SK-N-SH (cell line): ENCODE measurements at regions not wholly inside any gene's neighbourhood (a gene's known extent, or its start where the extent isn't known, plus 50 kb on each side); places are given as distances from the start of the nearest gene placed in this dataset.

Experiments used
- CTCF ChIA-PET: fragments of 300-600, 350-600 bp; formaldehyde crosslinking; extraction: SDS; loops from one replicate; lab custom pipeline; 2021; lab: Yijun Ruan, JAX
- POLR2A ChIA-PET: fragments of 350-600 bp; sonication (Branson Sonifier 250); formaldehyde crosslinking; extraction: SDS; loops from one replicate; lab custom pipeline; 2020; ENCODE audit warnings: antibody characterized with exemption, inconsistent platforms; lab: Yijun Ruan, JAX
- DNase-seq: peaks from one replicate; pipeline ENCODE4 v3.0.0; 2012
- H2AFZ ChIP-seq: fragments of 200-600 bp; sonication (generic); 2 replicates; pipeline ENCODE4 v1.8.1; 2016; ENCODE audit warnings: antibody characterized with exemption, mild to moderate bottlenecking, low read depth
- H3F3A ChIP-seq: fragments of 200-600 bp; sonication (generic); replicated peaks from 2 replicates; pipeline ENCODE3; 2016; ENCODE audit warnings: antibody characterized with exemption, mild to moderate bottlenecking; ENCODE audit not compliant: insufficient read depth
- H3K27ac ChIP-seq, 2 experiments: fragments of 200-500 bp in 1 of 2; fragments of 200-600 bp in 1 of 2; sonication (Bioruptor generic) in 1 of 2; sonication (generic), shearing (Covaris generic) in 1 of 2; 2 replicates each; pipeline versions ENCODE4 v1.5.1 to v1.6.1; 2014 to 2016; ENCODE audit warnings: low read depth in 2 of 2, inconsistent platforms in 1 of 2, low read length in 1 of 2, mild to moderate bottlenecking in 1 of 2, mixed read lengths in 1 of 2
- H3K27me3 ChIP-seq: fragments of 200-600 bp; sonication (generic), shearing (Covaris generic); 2 replicates; pipeline ENCODE4 v1.6.1; 2016; ENCODE audit warnings: mixed run types; ENCODE audit not compliant: insufficient read depth
- H3K36me3 ChIP-seq, 2 experiments: fragments of 200-500 bp in 1 of 2; fragments of 200-600 bp in 1 of 2; sonication (Bioruptor generic) in 1 of 2; sonication (generic) in 1 of 2; replicated peaks in 1 of 2; 2 replicates each; pipeline versions ENCODE3 to v1.5.1; 2014 to 2016; ENCODE audit warnings: low read length in 1 of 2, mild to moderate bottlenecking in 1 of 2; ENCODE audit not compliant: insufficient read depth in 2 of 2, control insufficient read depth in 1 of 2
- H3K4me1 ChIP-seq, 2 experiments: fragments of 200-500 bp in 1 of 2; fragments of 200-600 bp in 1 of 2; sonication (Bioruptor generic) in 1 of 2; sonication (generic), shearing (Covaris generic) in 1 of 2; 2 replicates each; pipeline versions ENCODE4 v1.5.1 to v1.6.1; 2014 to 2016; ENCODE audit warnings: low read depth in 1 of 2, low read length in 1 of 2, mixed run types in 1 of 2; ENCODE audit not compliant: insufficient read depth in 2 of 2, control insufficient read depth in 1 of 2
- H3K4me2 ChIP-seq: fragments of 200-600 bp; sonication (generic), shearing (Covaris generic); 2 replicates; pipeline ENCODE4 v1.6.1; 2017; ENCODE audit warnings: mixed run types
- H3K4me3 ChIP-seq, 2 experiments: fragments of 200-500 bp in 1 of 2; fragments of 200-600 bp in 1 of 2; sonication (Bioruptor generic) in 1 of 2; sonication (generic), shearing (Covaris generic) in 1 of 2; 2 replicates each; pipeline versions ENCODE4 v1.5.1 to v1.8.1; 2014 to 2016; ENCODE audit warnings: low read depth in 2 of 2, inconsistent platforms in 1 of 2, low read length in 1 of 2, mild to moderate bottlenecking in 1 of 2, mixed read lengths in 1 of 2, moderate library complexity in 1 of 2
- H3K79me2 ChIP-seq: fragments of 200-600 bp; sonication (generic); 2 replicates; pipeline ENCODE4 v1.8.1; 2017; ENCODE audit warnings: mild to moderate bottlenecking; ENCODE audit not compliant: insufficient read depth
- H3K9ac ChIP-seq: fragments of 200-600 bp; sonication (generic); 2 replicates; pipeline ENCODE4 v1.6.1; 2017; ENCODE audit warnings: mixed run types
- H3K9me2 ChIP-seq: fragments of 200-600 bp; sonication (generic); 2 replicates; pipeline ENCODE4 v1.6.1; 2017; ENCODE audit warnings: mixed run types
- H3K9me3 ChIP-seq: fragments of 200-600 bp; sonication (generic); 2 replicates; pipeline ENCODE4 v1.6.1; 2017; ENCODE audit warnings: mixed run types, mild to moderate bottlenecking, moderate library complexity
- H4K20me1 ChIP-seq: fragments of 200-600 bp; sonication (generic); 2 replicates; pipeline ENCODE4 v1.6.1; 2017; ENCODE audit warnings: mild to moderate bottlenecking, mixed run types; ENCODE audit not compliant: insufficient read depth
- ELF1 ChIP-seq: IDR thresholded peaks from 2 replicates; pipeline ENCODE4 v1.4.0; 2012
- EZH2phosphoT487 ChIP-seq: fragments of 200-600 bp; sonication (generic); IDR thresholded peaks from 2 replicates; pipeline ENCODE4 v1.6.1; 2017; ENCODE audit warnings: low read depth, mixed run types, mild to moderate bottlenecking, antibody characterized with exemption, moderate library complexity, borderline replicate concordance
- FOSL2 ChIP-seq: IDR thresholded peaks from 2 replicates; pipeline ENCODE4 v1.4.0; 2012; ENCODE audit warnings: low read depth, mild to moderate bottlenecking, moderate library complexity, borderline replicate concordance
- FOXJ3 ChIP-seq: sonication (generic); formaldehyde crosslinking; IDR thresholded peaks from 2 replicates; pipeline ENCODE4 v1.5.1; 2020; ENCODE audit warnings: mild to moderate bottlenecking, missing genetic modification reagents
- FOXM1 ChIP-seq: IDR thresholded peaks from 2 replicates; pipeline ENCODE4 v1.4.0; 2012; ENCODE audit warnings: low read depth, mild to moderate bottlenecking
- GABPA ChIP-seq: IDR thresholded peaks from 2 replicates; pipeline ENCODE4 v1.4.0; 2012; ENCODE audit warnings: low read depth, mild to moderate bottlenecking
- NFIC ChIP-seq: IDR thresholded peaks from 2 replicates; pipeline ENCODE4 v1.4.0; 2012; ENCODE audit warnings: borderline replicate concordance
- POLR2AphosphoS5 ChIP-seq: IDR thresholded peaks from 2 replicates; pipeline ENCODE4 v1.6.1; 2012; ENCODE audit warnings: low read depth, low read length
- RCOR1 ChIP-seq: fragments of 150-350 bp; IDR thresholded peaks from 2 replicates; pipeline ENCODE4 v1.6.1; 2017; ENCODE audit warnings: antibody characterized with exemption, low read length
- RFX5 ChIP-seq: IDR thresholded peaks from 2 replicates; pipeline ENCODE4 v1.6.1; 2012; ENCODE audit warnings: mild to moderate bottlenecking, improper control_type of control experiment, low read length
- RXRA ChIP-seq: IDR thresholded peaks from 2 replicates; pipeline ENCODE4 v1.4.0; 2012; ENCODE audit warnings: low read depth, mild to moderate bottlenecking, borderline replicate concordance
- SIN3A ChIP-seq: IDR thresholded peaks from 2 replicates; pipeline ENCODE4 v1.6.1; 2012; ENCODE audit warnings: low read depth, mild to moderate bottlenecking, low read length, moderate library complexity, borderline replicate concordance
- TAF1 ChIP-seq: IDR thresholded peaks from 2 replicates; pipeline ENCODE4 v1.6.1; 2012; ENCODE audit warnings: low read depth, mild to moderate bottlenecking, low read length, moderate library complexity, borderline replicate concordance
- USF2 ChIP-seq: fragments of 150-350 bp; IDR thresholded peaks from 2 replicates; pipeline ENCODE4 v1.6.1; 2017; ENCODE audit warnings: antibody characterized with exemption, low read length, low read depth, borderline replicate concordance
- WGBS: methylation state at CpG from one replicate; pipeline ENCODE4 v1.1.6; 2017; ENCODE audit warnings: low lambda C conversion rate; 5-methylcytosine and 5-hydroxymethylcytosine counted together
- TF ChIP-seq, protein P1 (sequence below): fragments of 150-350 bp; IDR thresholded peaks from 2 replicates; pipeline ENCODE4 v1.6.1; 2016; ENCODE audit warnings: mild to moderate bottlenecking, low read depth, low read length
- TF ChIP-seq, protein P2 (sequence below): IDR thresholded peaks from 2 replicates; pipeline ENCODE4 v1.4.0; 2012; ENCODE audit warnings: low read depth, borderline replicate concordance

GRCh38 chr5:51273021-51273420 lies 110.2 kb upstream of the ISL1 start:
- no peak for TF ChIP-seq USF2
- TF ChIP-seq ELF1 = no peak
- TF ChIP-seq, protein P1, sequence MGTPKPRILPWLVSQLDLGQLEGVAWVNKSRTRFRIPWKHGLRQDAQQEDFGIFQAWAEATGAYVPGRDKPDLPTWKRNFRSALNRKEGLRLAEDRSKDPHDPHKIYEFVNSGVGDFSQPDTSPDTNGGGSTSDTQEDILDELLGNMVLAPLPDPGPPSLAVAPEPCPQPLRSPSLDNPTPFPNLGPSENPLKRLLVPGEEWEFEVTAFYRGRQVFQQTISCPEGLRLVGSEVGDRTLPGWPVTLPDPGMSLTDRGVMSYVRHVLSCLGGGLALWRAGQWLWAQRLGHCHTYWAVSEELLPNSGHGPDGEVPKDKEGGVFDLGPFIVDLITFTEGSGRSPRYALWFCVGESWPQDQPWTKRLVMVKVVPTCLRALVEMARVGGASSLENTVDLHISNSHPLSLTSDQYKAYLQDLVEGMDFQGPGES = no peak
- TF ChIP-seq RCOR1 = no peak
- TF ChIP-seq FOXJ3 (CRISPR knock-in tag) = no peak
- TF ChIP-seq POLR2AphosphoS5 = no peak
- no peak for TF ChIP-seq FOSL2
- no peak for TF ChIP-seq RXRA
- TF ChIP-seq FOXM1 = no peak
- TF ChIP-seq, all 33 proteins: peak for 0
- no peak overlapping the region for H3K4me2 ChIP-seq
- ChIA-PET POLR2A (no interaction called here), CTCF (no interaction called here)
- no peaks in the 10 kb centered on the region for H3K4me1 ChIP-seq
- H3K36me3 ChIP-seq = no peaks in the 10 kb centered on the region
- H3K4me3 ChIP-seq = no peak overlapping the region
- no peaks in the 10 kb centered on the region for H3K9me3 ChIP-seq
- no peak overlapping the region for H2AFZ ChIP-seq
- H3F3A ChIP-seq = no peaks in the 10 kb centered on the region
- no peak overlapping the region for H3K27ac ChIP-seq
- no peaks in the 10 kb centered on the region for H3K79me2 ChIP-seq
- no peak for DNase-seq
- no peaks in the 10 kb centered on the region for H3K9me2 ChIP-seq
- H4K20me1 ChIP-seq = no peaks in the 10 kb centered on the region
- no peak overlapping the region for H3K9ac ChIP-seq
- H3K27me3 ChIP-seq = no peaks in the 10 kb centered on the region
- WGBS = 31% methylated on average over 3 of the region's 3 CpGs

- H3K4me3 ChIP-seq = no peak overlapping the region
- no peaks in the 10 kb centered on the region for H3K9me2 ChIP-seq
- ChIA-PET POLR2A (no interaction called here), CTCF (no interaction called here)
- no peak overlapping the region for H3K27ac ChIP-seq
- no peaks in the 10 kb centered on the region for H3K36me3 ChIP-seq
- peaks cover 0 to 5% of the 10 kb centered on the region in 2 experiments; a peak in 2 of 4 replicates for H3K4me1 ChIP-seq
- H4K20me1 ChIP-seq = no peaks in the 10 kb centered on the region
- no peak for TF ChIP-seq NFIC
- no peak for TF ChIP-seq SIN3A
- no peak for TF ChIP-seq FOSL2
- no peak for TF ChIP-seq RCOR1
- TF ChIP-seq FOXJ3 (CRISPR knock-in tag) = no peak
- no peak for TF ChIP-seq EZH2phosphoT487
- TF ChIP-seq TAF1 = no peak
- TF ChIP-seq GABPA = no peak
- TF ChIP-seq RFX5 = no peak
- TF ChIP-seq, protein P2, sequence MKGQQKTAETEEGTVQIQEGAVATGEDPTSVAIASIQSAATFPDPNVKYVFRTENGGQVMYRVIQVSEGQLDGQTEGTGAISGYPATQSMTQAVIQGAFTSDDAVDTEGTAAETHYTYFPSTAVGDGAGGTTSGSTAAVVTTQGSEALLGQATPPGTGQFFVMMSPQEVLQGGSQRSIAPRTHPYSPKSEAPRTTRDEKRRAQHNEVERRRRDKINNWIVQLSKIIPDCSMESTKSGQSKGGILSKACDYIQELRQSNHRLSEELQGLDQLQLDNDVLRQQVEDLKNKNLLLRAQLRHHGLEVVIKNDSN = no peak
- no peak for DNase-seq
- H3K4me2 ChIP-seq = no peak overlapping the region
- H3K79me2 ChIP-seq = no peaks in the 10 kb centered on the region
- 27% methylated on average over 1 of the region's 1 CpG for WGBS
- H3F3A ChIP-seq = no peaks in the 10 kb centered on the region
- H3K27me3 ChIP-seq = no peaks in the 10 kb centered on the region
- no peaks in the 10 kb centered on the region for H3K9me3 ChIP-seq
- H3K9ac ChIP-seq = no peak overlapping the region
- no peak overlapping the region for H2AFZ ChIP-seq
These were observed 109.4 kb upstream of the ISL1 start for GRCh38 chr5:51273871-51274270.
